GM21360 (cell line): ENCODE measurements at regions not wholly inside any gene's neighbourhood (a gene's known extent, or its start where the extent isn't known, plus 50 kb on each side); places are given as distances from the start of the nearest gene placed in this dataset.

ENCODE experiments used
- ATAC-seq: cut with Tn5 transposase; IDR thresholded peaks from one replicate; pipeline ENCODE4 v1.9.1; 2021; ENCODE audit warnings: mild to moderate bottlenecking, moderate library complexity; ENCODE audit not compliant: unreplicated experiment

DNA sequence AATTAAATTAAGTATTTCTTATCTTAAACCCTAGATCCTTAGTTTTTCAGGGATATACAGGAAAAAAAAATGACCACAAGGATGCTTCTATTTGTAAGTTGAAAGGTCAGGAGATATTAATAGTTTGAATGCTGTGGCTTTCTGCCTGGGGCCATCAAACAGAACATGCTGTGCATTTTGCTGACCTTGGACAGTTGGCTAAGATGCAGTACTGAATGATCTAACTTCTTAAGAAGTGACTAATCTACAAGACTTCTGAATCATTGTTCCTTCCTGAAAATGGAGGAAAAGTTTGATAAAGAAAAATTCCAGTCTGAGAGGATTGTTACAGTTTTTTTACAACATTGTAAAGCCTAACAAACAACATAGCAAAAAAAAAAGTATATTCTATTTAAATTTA is 237.8 kb upstream of the JADE1 start:
- ATAC-seq = no peak

DNA sequence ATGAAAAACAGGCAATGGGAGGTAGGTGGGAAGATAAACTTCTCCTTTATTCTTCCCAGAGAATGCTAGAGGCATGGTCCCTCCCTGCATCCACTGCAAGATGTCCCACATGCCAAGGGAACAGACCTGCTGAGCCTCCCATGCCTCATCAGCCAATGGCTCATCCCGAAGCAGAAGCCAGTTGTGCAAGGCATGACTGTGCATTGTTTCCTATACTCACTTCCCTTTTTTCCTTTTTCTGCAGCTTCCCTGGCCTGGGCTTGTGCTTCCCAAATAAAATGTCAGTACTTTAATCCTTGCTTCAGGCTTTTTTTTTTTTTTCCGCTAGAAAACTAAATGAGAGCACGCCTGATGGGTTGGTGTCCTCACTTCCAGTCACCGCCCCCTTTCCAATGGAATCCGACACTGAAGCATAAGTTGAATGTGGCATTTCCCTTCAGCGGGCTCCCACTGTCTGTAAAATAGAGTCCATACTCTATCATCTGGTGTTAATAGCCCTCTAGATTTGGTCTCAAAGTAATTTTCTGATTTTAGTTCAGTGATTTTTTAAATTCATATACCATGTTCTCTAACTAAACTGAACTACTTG is 239.0 kb upstream of the JADE1 start:
- ATAC-seq = no peak

DNA sequence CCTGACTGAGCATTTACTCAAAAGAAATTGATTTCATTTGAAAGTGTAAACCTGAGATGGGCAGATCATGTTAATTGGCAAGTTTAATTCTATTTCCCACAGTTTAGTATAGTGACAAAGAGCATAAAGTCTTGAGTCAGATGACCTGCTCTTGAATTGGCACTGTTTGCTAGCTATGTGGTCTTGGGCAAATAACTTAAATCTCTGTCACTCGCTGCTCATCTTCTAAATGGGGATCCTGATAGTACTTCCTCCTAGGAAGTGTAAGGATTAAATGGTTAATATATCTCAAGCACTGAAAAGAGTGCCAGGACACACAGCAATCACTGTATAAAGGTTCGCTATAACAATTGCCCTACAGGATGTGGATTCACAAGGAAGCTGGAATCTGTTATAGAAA is 242.8 kb upstream of the JADE1 start:
- no peak for ATAC-seq

DNA sequence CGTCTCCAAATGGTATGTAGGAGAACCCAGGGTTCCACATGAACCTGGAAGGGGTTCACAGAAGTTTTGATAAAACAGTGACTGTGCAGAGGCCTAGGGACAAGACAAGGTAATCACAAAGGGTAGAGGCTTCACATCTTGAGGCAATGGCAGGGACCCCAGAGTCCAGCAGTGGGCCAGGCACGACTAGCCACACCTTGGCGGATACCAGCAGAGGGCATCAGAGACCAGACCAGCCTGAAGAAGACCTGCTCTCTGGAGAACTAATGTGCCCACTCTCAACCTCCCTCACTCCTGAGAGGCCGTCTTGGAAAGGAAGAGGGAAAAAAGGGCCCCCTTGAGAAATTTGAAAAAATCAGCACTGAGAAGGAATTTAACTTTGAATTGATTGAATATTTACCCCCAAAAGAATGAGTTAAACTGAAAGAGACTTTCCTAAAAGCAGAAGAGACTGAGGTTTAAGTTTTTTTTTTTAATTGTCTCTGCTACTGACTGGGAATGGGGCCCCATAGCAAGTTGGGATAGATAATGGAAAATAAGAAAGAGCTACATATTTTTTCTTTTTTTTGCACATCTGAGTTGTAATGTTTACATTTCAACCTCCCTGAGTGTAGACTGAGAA is 243.8 kb upstream of the JADE1 start:
- no peak for ATAC-seq

DNA sequence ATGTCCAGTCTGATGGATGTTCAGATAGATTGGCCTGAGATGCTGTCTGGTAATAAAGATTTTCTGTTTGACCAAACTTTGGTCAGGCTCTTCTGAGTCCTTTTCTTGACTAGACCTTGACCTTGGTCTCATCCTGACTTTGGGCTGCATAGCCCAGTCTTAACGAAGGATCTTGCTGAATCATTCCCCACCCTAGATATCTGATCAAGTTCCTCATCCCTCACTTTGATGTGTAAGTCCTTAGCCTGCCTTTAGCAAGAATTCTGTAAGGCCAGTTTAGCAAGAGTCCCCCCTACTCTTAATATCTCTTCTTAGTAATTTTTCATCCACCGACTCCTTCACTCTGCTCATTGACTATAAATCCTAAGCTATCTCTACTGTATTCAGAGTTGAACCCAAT is 244.4 kb upstream of the JADE1 start:
- ATAC-seq = no peak

DNA sequence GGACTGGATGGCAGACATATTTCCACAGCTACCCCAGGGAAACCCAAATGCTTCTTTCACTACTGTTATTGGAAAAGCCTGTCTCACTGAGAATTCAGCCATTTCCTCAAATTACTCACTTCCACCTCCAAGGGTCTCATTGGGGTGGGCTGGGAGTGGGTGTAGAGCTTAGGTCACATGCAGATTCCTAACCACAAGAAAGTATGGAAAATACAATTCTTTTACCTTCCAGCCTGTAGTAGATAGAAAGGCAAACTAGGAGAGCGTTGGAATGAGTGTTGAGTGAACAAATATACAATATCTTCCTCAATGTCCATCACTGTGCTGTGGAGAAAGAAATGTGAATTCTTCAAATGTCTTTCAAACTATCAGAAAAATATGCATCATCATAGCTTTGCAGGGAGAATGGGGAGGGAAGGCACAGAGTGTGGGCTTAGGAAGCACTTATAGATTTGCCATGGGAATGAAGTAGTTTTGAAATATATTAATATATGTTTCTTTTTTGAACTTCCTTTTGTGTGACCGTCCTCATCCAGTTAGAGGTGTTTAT is 245.3 kb upstream of the JADE1 start:
- ATAC-seq = no peak

DNA sequence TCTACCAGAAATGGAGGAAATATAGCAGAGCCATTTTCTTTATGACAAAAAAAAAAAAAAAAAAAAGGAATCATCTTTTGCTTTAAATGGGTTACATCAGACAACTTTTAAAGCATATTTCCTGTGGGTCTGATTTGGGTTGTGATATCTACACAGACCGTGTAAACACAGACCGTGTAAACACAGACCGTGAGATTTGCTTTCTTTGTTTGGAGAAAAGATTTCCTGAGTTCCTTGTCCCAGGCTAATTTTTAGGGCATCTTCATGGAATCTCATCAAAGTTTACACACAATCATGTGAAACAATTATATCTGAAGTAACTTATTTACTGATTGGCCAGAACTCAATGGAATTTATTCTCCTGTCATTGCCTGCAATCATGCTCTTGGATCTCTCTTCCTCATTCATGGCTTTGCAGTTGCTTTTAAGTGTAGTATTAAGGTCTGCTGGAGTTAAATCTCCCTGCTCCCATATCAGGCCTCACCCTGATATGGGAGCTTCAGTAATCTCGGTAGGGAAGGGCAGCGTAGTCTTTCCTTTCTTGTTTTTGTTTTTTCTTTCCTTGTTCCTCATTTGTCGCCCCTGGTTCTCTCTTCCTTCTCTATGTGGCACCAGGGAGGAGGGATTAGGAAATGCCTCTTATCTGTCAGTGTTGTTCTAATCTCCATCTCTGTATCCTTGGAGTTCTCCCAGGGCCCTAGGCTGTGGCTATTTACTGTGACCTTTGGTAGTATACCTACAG is 248.6 kb upstream of the JADE1 start:
- ATAC-seq = no peak

DNA sequence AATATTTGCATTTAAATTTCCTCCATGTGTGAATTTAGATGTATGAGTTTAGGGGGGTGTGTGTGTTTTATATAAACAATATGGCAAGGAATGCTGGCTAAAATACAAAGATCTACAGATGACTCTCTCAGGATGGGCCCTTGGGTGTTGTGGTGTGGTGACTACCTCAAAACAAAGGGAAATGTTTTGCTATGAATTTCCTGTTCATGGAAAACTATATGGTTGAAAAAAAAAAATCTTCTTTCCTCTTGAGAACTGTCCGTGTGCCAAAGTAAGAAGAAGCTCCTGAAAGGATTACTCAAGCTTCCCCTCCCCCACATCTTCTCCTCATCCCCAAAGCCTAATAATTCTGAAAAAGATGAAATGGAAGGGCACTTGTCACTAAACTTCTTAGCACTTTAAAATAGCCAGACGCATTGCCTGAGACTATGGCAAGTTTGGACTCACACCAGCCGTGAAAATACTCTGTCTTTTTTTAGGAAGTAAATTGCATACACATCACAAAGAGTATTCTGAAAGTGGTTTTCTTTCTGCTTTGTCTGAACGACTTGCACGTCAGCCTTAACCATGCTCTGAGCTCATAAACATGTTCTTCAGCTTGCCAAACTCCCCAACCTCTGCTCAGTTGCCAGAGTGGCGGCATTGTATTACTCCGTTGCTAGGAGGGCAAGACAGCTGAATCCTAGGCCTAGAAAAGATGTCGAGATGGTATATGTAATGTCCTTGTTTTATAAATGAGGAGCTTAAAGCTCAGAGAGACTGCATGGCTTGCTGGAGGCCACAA is 250.4 kb upstream of the JADE1 start:
- no peak for ATAC-seq

DNA sequence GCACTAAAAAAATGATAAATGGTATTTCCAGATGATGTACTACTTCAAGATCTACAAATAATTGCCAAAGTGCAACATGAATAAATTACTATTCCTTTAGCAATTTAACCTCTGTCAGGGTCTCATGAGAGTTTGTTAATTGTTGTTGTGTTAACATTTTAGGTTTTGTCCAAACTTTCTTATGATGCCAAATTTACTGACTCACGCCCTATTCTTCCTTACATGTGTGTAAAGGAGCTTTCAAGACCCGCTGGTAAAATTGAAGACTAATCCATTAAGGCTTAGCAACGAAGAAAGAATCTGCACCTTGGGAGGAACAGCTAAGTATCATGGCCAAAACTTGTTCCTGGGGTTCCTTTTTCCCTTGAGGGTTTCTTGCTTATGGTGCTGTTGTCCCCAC is 252.7 kb upstream of the JADE1 start:
- no peak for ATAC-seq

DNA sequence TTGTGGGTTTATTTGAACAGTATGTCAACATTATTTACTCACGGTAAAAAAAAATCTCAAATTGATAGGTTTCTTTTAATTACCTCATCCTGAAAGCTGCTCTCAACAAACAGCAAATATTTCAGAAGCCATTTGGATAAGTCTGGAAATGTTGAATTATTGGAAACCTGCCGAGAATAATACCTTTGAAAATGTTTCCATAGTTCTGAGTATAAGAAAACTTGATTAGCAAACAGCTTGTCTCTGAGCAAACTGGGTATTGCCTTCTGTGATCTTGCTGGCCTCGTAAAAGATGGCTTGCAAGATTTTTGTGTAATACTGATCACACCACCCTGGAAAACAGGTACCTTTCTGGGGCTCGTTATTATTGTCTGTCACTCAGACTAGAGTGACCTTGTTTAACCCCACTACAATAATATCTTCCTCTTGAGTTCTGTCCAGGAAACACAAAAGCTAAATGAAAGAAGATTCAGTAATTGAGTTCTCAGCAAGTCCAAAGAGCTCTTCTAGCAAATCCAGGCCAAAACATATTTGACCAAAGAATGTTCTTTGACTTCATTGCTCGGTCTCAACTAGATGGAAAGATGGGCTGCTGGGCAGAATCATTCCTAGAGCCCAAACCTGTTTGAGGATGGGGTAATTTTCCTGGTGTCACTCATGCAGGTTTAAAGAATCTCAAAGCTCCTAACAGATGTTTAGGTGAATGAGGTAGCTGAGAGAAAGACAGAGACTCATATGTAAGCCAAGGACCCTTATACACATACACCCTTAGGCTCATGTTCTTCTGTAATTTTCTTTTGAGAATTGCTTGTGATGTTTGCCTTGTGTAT is 255.6 kb upstream of the JADE1 start:
- no peak for ATAC-seq

DNA sequence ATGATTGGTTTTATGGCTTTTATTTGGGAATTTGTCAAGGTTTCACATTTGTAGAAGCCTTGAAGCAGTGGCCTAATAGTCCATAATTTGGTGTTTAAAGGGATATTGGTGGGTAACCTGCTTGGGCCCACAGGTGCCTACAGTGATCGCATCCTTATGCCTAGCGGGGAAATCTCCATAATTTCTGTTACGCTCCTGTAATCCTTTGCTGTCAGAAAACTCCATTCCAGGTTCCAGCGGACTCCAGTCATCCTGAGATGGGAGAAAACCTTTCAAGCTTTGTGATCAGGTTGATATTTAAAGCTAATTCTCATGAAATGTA is 257.0 kb upstream of the JADE1 start:
- no peak for ATAC-seq

DNA sequence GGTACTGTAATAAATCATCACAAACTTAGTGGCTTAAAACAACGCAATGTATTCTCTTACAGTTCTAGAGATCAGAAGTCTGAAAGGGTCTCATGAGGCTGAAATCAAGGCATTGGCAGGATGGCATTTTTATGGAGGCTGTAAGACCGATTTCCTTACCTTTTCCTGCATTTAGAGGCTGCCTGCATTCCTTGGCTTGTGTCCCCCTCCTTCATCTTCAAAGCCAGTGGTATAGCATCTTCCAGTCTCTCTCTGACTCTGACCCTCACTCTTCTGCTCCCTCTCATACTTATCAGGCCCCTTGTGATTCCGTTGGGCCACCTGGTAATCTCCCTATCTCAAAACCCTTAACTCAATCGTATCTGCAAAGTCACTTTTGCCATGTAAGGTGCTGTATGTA is 258.2 kb upstream of the JADE1 start:
- no peak for ATAC-seq

DNA sequence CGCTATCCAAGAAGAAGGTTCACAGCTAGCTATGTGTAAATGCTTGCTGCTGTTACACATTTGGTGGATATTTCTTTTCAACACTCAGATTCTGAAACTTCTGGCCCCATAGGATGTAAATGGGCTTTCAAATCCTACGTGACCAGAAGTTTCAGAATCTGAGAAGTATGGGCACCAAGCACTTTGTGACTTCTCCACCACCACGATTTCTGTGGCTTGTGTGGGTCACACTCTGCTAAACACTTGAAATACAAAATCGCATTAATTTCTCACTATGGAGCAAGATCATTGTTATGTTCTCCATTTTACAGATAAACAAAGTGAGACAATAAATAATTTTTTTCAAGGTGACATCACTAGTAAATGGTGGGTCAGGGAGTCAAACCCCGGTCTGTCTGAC is 259.4 kb upstream of the JADE1 start:
- peak; percentile 37 for ATAC-seq

DNA sequence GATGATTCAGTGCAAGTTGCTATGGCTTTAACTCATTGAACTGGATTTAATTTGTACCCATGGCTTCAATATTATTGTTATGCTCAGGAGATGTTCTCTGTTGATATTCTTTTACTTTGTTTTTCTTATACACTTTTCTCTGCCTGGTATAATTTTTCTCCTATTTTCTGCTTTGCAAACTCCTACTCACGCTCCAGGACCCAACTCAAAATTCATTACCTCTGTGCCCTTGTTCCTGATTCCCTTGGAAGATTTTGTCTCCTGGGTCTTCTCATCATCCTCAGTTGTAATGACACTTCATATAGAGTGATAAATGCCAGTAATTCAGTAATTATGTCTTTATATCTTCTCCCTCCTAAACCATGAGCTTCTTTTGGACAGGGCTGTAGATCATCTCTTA is 259.9 kb upstream of the JADE1 start:
- ATAC-seq = no peak

DNA sequence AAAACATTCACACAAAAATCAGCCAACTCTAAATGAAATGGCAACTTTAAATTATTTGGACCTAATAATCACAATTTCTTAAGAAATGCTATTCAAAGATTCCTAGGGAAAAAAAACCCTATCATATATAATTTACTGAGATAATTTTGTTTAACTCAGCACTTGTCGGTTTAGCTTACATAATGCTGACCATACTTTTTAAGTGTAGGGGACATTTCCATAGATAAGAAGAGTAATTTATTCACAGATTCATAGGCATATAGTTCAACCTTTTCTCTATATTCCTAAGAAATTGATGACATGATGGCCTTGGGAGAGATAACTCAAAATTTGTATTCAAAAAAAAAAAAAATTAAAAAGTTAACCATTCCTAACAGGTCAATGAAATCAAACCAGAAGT is 260.8 kb upstream of the PGRMC2 start:
- ATAC-seq = no peak

DNA sequence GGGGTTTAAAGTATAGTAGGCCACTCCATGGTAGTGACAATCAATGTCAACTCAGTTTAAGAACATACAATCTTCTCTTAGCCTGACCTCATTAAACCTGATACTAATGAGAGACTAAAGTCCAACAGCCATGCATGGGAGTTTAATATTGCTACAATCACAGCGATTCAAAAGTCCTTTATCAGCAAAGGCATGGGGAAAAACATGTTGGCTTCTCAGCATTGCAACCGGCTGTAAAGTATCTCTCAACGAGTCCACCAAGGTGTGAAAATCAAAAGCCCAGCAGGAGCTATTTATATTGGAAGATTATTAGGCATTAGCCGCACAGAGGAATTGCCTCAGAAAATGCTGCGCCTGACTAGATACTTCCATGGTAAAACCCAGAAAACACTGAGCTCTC is 256.7 kb upstream of the PGRMC2 start:
- ATAC-seq = no peak

DNA sequence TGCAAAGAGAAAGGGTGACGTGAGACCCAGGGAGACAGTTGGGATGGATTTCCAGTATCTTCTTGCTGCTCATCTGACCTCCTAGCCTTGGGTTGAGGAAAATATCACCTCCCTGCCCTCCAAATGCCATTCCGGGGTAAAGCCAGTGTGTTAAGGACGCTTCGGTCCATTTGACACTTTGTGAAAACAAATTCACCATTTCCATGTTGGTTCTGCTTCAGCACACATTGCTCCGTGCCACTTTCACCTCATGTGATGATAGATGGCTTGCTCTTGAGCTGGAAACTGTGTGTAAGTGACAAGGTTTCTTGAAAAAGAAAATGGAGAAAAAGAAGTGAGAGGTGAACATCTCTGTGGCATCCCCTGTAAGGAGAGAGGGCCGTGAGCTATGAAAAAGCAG is 256.1 kb upstream of the PGRMC2 start:
- no peak for ATAC-seq

DNA sequence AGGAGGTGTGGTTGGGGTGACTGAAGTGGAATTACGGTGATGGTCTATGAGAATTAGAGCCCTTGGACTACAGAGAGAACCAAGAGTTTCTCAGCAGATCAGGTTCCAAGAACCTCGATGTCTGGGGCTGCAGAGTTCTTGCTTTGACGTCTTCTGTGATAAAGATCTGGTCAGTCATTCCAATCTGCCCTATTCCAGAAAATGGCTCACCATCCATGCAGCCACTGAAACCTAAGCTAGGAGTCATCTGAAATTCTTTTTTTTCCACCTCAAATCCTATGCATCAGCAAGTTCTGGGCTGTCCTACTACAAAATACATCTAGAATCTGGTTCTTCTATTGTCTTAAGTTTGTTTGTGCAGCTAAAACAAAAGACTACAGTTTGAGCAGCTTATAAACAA is 254.4 kb upstream of the PGRMC2 start:
- no peak for ATAC-seq

DNA sequence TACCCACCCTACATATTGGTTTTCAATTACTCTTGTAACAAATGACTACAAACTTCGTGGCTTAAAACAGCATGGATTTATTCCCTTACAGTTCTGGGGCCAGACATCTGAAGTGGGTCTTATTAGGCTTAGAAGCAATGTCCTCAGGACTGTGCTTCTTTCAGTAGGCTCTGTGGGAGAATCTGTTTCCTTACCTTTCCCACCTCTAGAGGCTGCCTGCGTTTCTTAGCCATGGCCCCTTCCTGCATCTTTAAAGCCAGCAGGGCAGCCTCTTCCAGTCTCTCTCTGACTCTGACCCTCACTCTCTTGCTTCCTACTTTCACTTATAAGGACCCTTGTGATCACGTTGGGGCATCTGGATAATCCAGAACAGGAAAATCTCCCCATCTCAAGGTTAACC is 252.5 kb upstream of the PGRMC2 start:
- no peak for ATAC-seq

DNA sequence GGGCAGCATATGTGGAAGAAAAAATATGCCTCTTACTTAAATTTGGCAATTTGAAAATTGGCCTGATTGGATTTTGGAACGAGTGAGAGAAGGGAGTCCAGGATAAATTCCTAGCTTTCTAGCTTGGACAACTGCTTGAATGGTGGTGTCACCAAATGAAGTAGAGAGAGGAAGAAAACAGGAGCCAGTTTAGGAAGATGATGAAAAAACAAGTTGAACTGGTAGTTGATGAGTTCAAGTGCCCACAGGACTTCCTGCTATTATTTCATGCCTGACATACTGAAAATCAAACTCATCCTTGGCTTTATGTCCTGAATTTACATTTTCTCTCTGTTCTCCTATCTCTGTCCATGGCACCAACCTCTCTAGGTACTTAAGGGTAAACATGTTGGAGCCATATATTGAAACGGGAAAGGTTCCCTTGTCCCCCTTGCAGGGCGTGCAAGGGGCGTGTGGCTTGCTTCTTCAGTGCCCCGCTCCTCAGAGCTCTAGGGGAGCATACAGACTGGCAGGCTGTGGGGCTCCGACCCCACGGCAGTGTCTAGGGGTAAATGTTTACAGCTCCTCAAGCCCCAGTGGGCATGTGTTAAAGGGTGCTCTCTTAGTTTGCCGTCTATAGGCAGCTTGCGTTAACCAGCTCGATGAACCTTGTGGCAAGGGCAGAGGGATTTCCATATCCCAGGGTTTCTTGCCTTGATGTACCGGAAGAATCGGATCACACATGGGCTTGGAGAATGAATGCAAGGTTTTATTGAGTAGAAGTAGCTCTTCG is 250.7 kb upstream of the PGRMC2 start:
- ATAC-seq = no peak
